HG02678 (cell line): ENCODE measurements at regions not wholly inside any gene's neighbourhood (a gene's known extent, or its start where the extent isn't known, plus 50 kb on each side); places are given as distances from the start of the nearest gene placed in this dataset.
"Not testable (repeated sequence)": the region's sequence is repeated elsewhere in the genome, so short reads cannot be mapped to it uniquely, and the experiment has no call there.

Source experiments
- ATAC-seq: cut with Tn5 transposase; IDR thresholded peaks from one replicate; pipeline ENCODE4 v1.9.1; 2021; ENCODE audit warnings: mild to moderate bottlenecking, moderate library complexity; ENCODE audit not compliant: unreplicated experiment

- no peak for ATAC-seq
Observed at GRCh38 chr1:165147799-165148198, 208.7 kb downstream of the LMX1A start.

- peak; percentile 68 for ATAC-seq
Observed at GRCh38 chr1:165144757-165145397, 211.6 kb downstream of the LMX1A start.

GRCh38 chr1:165143437-165144065 is 213.0 kb downstream of the LMX1A start:
- ATAC-seq = no peak

GRCh38 chr1:165138960-165139359 is 217.6 kb downstream of the LMX1A start:
- ATAC-seq = no peak

GRCh38 chr1:165137551-165138316 is 218.8 kb downstream of the LMX1A start:
- ATAC-seq = no peak

GRCh38 chr1:165134431-165134830 is 222.1 kb downstream of the LMX1A start:
- no peak for ATAC-seq

GRCh38 chr1:165129568-165130164 is 226.8 kb downstream of the LMX1A start:
- peak; percentile 64 for ATAC-seq

GRCh38 chr1:165124772-165125171 is 231.7 kb downstream of the LMX1A start:
- ATAC-seq = no peak

GRCh38 chr1:165119086-165119485 is 237.4 kb downstream of the LMX1A start:
- no peak for ATAC-seq

GRCh38 chr1:165117482-165117881 is 239.0 kb downstream of the LMX1A start:
- ATAC-seq = no peak

GRCh38 chr1:165116732-165117131 is 239.8 kb downstream of the LMX1A start:
- no peak for ATAC-seq

GRCh38 chr1:165116171-165116570 is 240.3 kb downstream of the LMX1A start:
- ATAC-seq = no peak

GRCh38 chr1:165114889-165115285 is 241.6 kb downstream of the LMX1A start:
- no peak for ATAC-seq

- ATAC-seq = no peak
Observed at GRCh38 chr1:165114022-165114888, 242.3 kb downstream of the LMX1A start.

GRCh38 chr1:165112260-165112659 is 244.3 kb downstream of the LMX1A start:
- ATAC-seq = no peak

- no peak for ATAC-seq
Observed at GRCh38 chr1:165109013-165109412, 247.5 kb downstream of the LMX1A start.

GRCh38 chr1:165092542-165093162 is 263.9 kb downstream of the LMX1A start:
- ATAC-seq = not testable (repeated sequence)

- ATAC-seq = no peak
Observed at GRCh38 chr1:165080253-165080896, 276.1 kb downstream of the LMX1A start.

GRCh38 chr1:165078391-165078790 is 278.1 kb downstream of the LMX1A start:
- ATAC-seq = no peak
